SK-N-SH treated with all-trans-retinoic acid at 6 μM for 48 hours (cell line): ENCODE measurements at regions not wholly inside any gene's neighbourhood (a gene's known extent, or its start where the extent isn't known, plus 50 kb on each side); places are given as distances from the start of the nearest gene placed in this dataset.

ENCODE experiments used
- OSR1 ChIP-seq: fragments of 250-450 bp; sonication (Bioruptor Pico); IDR thresholded peaks from 2 replicates; pipeline ENCODE4 v1.8.0; 2022; ENCODE audit warnings: moderate library complexity, mild to moderate bottlenecking, inconsistent platforms
- RARB ChIP-seq: fragments of 250-450 bp; sonication (Bioruptor Pico); IDR thresholded peaks from 2 replicates; pipeline ENCODE4 v1.8.0; 2021; ENCODE audit warnings: mild to moderate bottlenecking, moderate library complexity
- TOX ChIP-seq: fragments of 250-450 bp; sonication (Bioruptor Pico); IDR thresholded peaks from 2 replicates; pipeline ENCODE4 v1.8.0; 2021; ENCODE audit warnings: mild to moderate bottlenecking, moderate library complexity, borderline replicate concordance
- TF ChIP-seq, protein P1 (sequence below): fragments of 250-450 bp; sonication (Bioruptor Pico); IDR thresholded peaks from 2 replicates; pipeline ENCODE4 v1.5.1; 2020; ENCODE audit warnings: low read depth, mild to moderate bottlenecking, moderate library complexity

DNA sequence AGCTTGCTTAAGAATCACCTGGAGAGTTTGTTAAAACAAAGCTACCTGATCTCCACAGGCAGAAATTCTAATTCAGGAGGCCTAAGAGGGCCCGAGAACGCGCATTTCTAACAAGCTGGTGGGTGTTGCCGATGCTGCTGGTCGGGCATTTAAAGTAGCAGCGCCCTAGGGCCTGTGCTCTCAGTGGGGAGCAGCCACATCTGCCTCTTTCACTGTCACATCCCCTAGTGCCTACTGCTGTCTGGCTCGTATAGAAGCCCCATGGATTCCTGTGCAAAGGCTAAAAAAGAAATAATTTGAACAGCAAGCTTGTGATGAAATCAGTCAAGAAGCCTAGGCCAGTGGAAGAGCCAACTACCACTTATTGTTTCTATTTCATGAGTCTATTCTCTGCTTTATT, 126.7 kb upstream of the SMIM21 start:
- TF ChIP-seq RARB (no peak), TOX (CRISPR knock-in tag) (no peak), OSR1 (CRISPR knock-in tag) (no peak)
- TF ChIP-seq, protein P1, sequence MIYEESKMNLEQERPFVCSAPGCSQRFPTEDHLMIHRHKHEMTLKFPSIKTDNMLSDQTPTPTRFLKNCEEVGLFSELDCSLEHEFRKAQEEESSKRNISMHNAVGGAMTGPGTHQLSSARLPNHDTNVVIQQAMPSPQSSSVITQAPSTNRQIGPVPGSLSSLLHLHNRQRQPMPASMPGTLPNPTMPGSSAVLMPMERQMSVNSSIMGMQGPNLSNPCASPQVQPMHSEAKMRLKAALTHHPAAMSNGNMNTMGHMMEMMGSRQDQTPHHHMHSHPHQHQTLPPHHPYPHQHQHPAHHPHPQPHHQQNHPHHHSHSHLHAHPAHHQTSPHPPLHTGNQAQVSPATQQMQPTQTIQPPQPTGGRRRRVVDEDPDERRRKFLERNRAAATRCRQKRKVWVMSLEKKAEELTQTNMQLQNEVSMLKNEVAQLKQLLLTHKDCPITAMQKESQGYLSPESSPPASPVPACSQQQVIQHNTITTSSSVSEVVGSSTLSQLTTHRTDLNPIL (CRISPR knock-in tag), result no peak
